HepG2 (cell line): ENCODE measurements at regions not wholly inside any gene's neighbourhood (a gene's known extent, or its start where the extent isn't known, plus 50 kb on each side); places are given as distances from the start of the nearest gene placed in this dataset.

Experiments
- ATAC-seq: fragments of 200-7000 bp; cut with Tn5 transposase; 3 replicates; pipeline ENCODE4 v1.9.1; 2020; ENCODE audit warnings: mild to moderate bottlenecking, moderate library complexity
- BruUV-seq: library from RNA; stranded (reverse); fragments of 400-500 nt; replicated peaks from 2 replicates; lab custom pipeline; 2021; lab: Mats Ljungman, UMichigan
- CTCF ChIA-PET: fragments of 300-600 bp; formaldehyde crosslinking; extraction: SDS; loops from one replicate; lab custom pipeline; 2021; ENCODE audit warnings: low total read pairs, inconsistent platforms, low intra/inter-chr PET ratio; lab: Yijun Ruan, JAX
- POLR2A ChIA-PET: fragments of 350-600 bp; sonication (Branson Sonifier 250); formaldehyde crosslinking; loops from one replicate; lab custom pipeline; 2020; ENCODE audit warnings: antibody characterized with exemption, inconsistent platforms; lab: Yijun Ruan, JAX
- DNase-seq: peaks from one replicate; pipeline ENCODE4 v3.0.0-alpha.2; 2015; ENCODE audit warnings: low spot score
- FAIRE-seq: peaks from 3 replicates; lab custom pipeline; 2011; peaks lifted over from hg19 to GRCh38; lab: Jason Lieb, UNC
- H2AFZ ChIP-seq: one replicate; pipeline ENCODE4 v1.6.1; 2011; ENCODE audit warnings: low read length, inconsistent platforms
- H3K27ac ChIP-seq: fragments of 300-600 bp; 3 replicates; pipeline ENCODE4 v1.8.0; 2011; ENCODE audit warnings: mixed run types, mild to moderate bottlenecking, mixed read lengths, low read length, inconsistent platforms; ENCODE audit not compliant: insufficient read depth; ENCODE audit errors: extremely low read length
- H3K27me3 ChIP-seq, 2 experiments: fragments of 200-600 bp in 1 of 2; 2 replicates in 1 of 2; 3 replicates in 1 of 2; pipeline versions ENCODE4 v1.6.0 to v1.8.0; 2011; ENCODE audit warnings: low read length in 2 of 2, mild to moderate bottlenecking in 2 of 2, moderate library complexity in 2 of 2, inconsistent platforms in 1 of 2; ENCODE audit not compliant: insufficient read depth in 2 of 2, control insufficient read depth in 1 of 2
- H3K36me3 ChIP-seq, 2 experiments: fragments of 200-600 bp in 1 of 2; replicated peaks in 1 of 2; 2 replicates in 1 of 2; 3 replicates in 1 of 2; pipeline versions ENCODE4 v1.5.1 to v1.8.0; 2011; ENCODE audit warnings: low read length in 2 of 2, inconsistent platforms in 1 of 2; ENCODE audit not compliant: insufficient read depth in 2 of 2, control insufficient read depth in 1 of 2
- H3K4me1 ChIP-seq: 2 replicates; pipeline ENCODE4 v1.5.1; 2012; ENCODE audit warnings: low read length, inconsistent platforms; ENCODE audit not compliant: insufficient read depth
- H3K4me2 ChIP-seq: 2 replicates; pipeline ENCODE4 v1.6.0; 2011; ENCODE audit warnings: low read depth, low read length, inconsistent platforms
- H3K4me3 ChIP-seq, 3 experiments: fragments of 200-600 bp in 1 of 3; sonication (generic), shearing (Covaris generic) in 1 of 3; replicated peaks in 1 of 3; 2 replicates each; pipeline ENCODE4 v1.5.1; 2011 to 2016; ENCODE audit warnings: low read length in 3 of 3, inconsistent platforms in 2 of 3, low read depth in 2 of 3, mild to moderate bottlenecking in 2 of 3, control low read depth in 1 of 3, mixed read lengths in 1 of 3; ENCODE audit not compliant: insufficient read depth in 1 of 3
- H3K79me2 ChIP-seq: one replicate; pipeline ENCODE4 v1.6.1; 2011; ENCODE audit warnings: low read length, inconsistent platforms; ENCODE audit not compliant: insufficient read depth
- H3K9ac ChIP-seq: 2 replicates; pipeline ENCODE4 v1.6.0; 2011; ENCODE audit warnings: mild to moderate bottlenecking, low read depth, low read length, inconsistent platforms; ENCODE audit not compliant: insufficient read depth
- H3K9me3 ChIP-seq: 2 replicates; pipeline ENCODE4 v1.5.1; 2012; ENCODE audit warnings: mild to moderate bottlenecking, low read length
- H4K20me1 ChIP-seq: 2 replicates; pipeline ENCODE4 v1.6.0; 2011; ENCODE audit warnings: inconsistent platforms, mild to moderate bottlenecking, low read length, moderate library complexity; ENCODE audit not compliant: insufficient read depth
- ARID5B ChIP-seq: IDR thresholded peaks from 2 replicates; pipeline ENCODE4 v1.4.0; 2020; ENCODE audit warnings: mild to moderate bottlenecking, missing genetic modification reagents
- ATAD3A ChIP-seq: sonication (generic); formaldehyde crosslinking; IDR thresholded peaks from 2 replicates; pipeline ENCODE4 v1.4.0; 2020; ENCODE audit warnings: missing genetic modification reagents
- EHMT2 ChIP-seq: fragments of 200-600 bp; sonication (generic); IDR thresholded peaks from 2 replicates; pipeline ENCODE4 v1.7.0; 2017; ENCODE audit warnings: antibody characterized with exemption, low read depth, low read length, borderline replicate concordance
- EZH2 ChIP-seq: conservative IDR thresholded peaks from 2 replicates; pipeline ENCODE4 v1.6.1; 2012; ENCODE audit warnings: mild to moderate bottlenecking, low read depth, low read length, moderate library complexity
- GABPB1 ChIP-seq: IDR thresholded peaks from 2 replicates; pipeline ENCODE4 v1.6.1; 2016; ENCODE audit warnings: mild to moderate bottlenecking, missing genetic modification reagents, moderate library complexity, missing compliant biosample characterization
- KDM3A ChIP-seq: IDR thresholded peaks from 2 replicates; pipeline ENCODE4 v1.6.1; 2018; ENCODE audit warnings: low read depth, missing compliant biosample characterization
- NFKB2 ChIP-seq: sonication (generic); formaldehyde crosslinking; IDR thresholded peaks from 2 replicates; pipeline ENCODE4 v1.4.0; 2020; ENCODE audit warnings: missing genetic modification reagents, borderline replicate concordance
- RFXAP ChIP-seq: sonication (generic); formaldehyde crosslinking; IDR thresholded peaks from 2 replicates; pipeline ENCODE4 v1.4.0; 2020; ENCODE audit warnings: missing genetic modification reagents, borderline replicate concordance
- SALL2 ChIP-seq: sonication (generic); formaldehyde crosslinking; IDR thresholded peaks from 2 replicates; pipeline ENCODE4 v1.8.1; 2023; ENCODE audit warnings: mild to moderate bottlenecking, missing genetic modification reagents, inconsistent platforms
- SIX4 ChIP-seq: sonication (generic); formaldehyde crosslinking; IDR thresholded peaks from 2 replicates; pipeline ENCODE4 v1.4.0; 2020; ENCODE audit warnings: missing genetic modification reagents
- SOX5 ChIP-seq: IDR thresholded peaks from 2 replicates; pipeline ENCODE4 v1.6.1; 2016; ENCODE audit warnings: borderline replicate concordance
- STAG1 ChIP-seq: sonication (generic); formaldehyde crosslinking; IDR thresholded peaks from 2 replicates; pipeline ENCODE4 v1.4.0; 2020; ENCODE audit warnings: missing genetic modification reagents
- TGIF2 ChIP-seq: IDR thresholded peaks from 2 replicates; pipeline ENCODE4 v1.6.1; 2016; ENCODE audit warnings: control low read depth, missing compliant biosample characterization
- ZBTB46 ChIP-seq: sonication (generic); formaldehyde crosslinking; IDR thresholded peaks from 2 replicates; pipeline ENCODE4 v1.4.0; 2020; ENCODE audit warnings: mild to moderate bottlenecking, missing genetic modification reagents, borderline replicate concordance
- ZKSCAN1 ChIP-seq: fragments of 150-350 bp; IDR thresholded peaks from 2 replicates; pipeline ENCODE4 v1.6.1; 2014; ENCODE audit warnings: low read length
- ZNF446 ChIP-seq: sonication (generic); formaldehyde crosslinking; IDR thresholded peaks from 2 replicates; pipeline ENCODE4 v1.5.0; 2020; ENCODE audit warnings: mild to moderate bottlenecking, missing genetic modification reagents
- ZNF567 ChIP-seq: sonication (generic); formaldehyde crosslinking; IDR thresholded peaks from 2 replicates; pipeline ENCODE4 v1.8.1; 2023; ENCODE audit warnings: mild to moderate bottlenecking, missing genetic modification reagents, borderline replicate concordance
- ZNF639 ChIP-seq: conservative IDR thresholded peaks from 2 replicates; pipeline ENCODE4 v1.6.1; 2018; ENCODE audit warnings: missing genetic modification reagents
- ZSCAN30 ChIP-seq: sonication (generic); formaldehyde crosslinking; IDR thresholded peaks from 2 replicates; pipeline ENCODE4 v1.5.0; 2020; ENCODE audit warnings: mild to moderate bottlenecking, missing genetic modification reagents
- WGBS: methylation state at CpG from one replicate; pipeline ENCODE4 v1.1.6; 2017; ENCODE audit warnings: low lambda C conversion rate; 5-methylcytosine and 5-hydroxymethylcytosine counted together
- in situ Hi-C: cut with HindIII; loops from 2 replicates; pipeline ENCODE4 v1.10.0; 2017; ENCODE audit warnings: low pct_unique_long_range_greater_than_20kb; ENCODE audit not compliant: extremely low pct_ligation_motif_present
- intact Hi-C: fragments of 100-400 bp; cut with micrococcal nuclease; formaldehyde crosslinking; loops from one replicate; pipeline ENCODE4 v1.10.0; 2022; ENCODE audit not compliant: unreplicated experiment

GRCh38 chr17:36743130-36743529, 141.7 kb downstream of the MRM1 start (continued):
- TF ChIP-seq ZBTB46 (no peak), ZNF639 (CRISPR knock-in tag) (no peak), ARID5B (CRISPR knock-in tag) (no peak)

- FAIRE-seq (no peak), ATAC-seq (no peak), DNase-seq (no peak)
- in situ Hi-C loops = no loop called here
- Histone ChIP-seq H3K27ac (no peak overlapping the region), H4K20me1 (no peaks in the 10 kb centered on the region), H3K27me3 (peaks cover 8 to 77% of the 10 kb centered on the region in 2 experiments), H3K4me2 (no peak overlapping the region), H3K9me3 (no peaks in the 10 kb centered on the region), H3K9ac (no peak overlapping the region), H2AFZ (no peak overlapping the region), H3K4me3 (no peak overlapping the region), H3K36me3 (no peaks in the 10 kb centered on the region), H3K4me1 (no peaks in the 10 kb centered on the region), H3K79me2 (no peaks in the 10 kb centered on the region)
- 20% methylated on average over 13 of the region's 18 CpGs for WGBS
- TF ChIP-seq NFKB2 = no peak
- TF ChIP-seq EHMT2 = no peak
- no peak for TF ChIP-seq ZKSCAN1
- TF ChIP-seq ATAD3A = no peak
- TF ChIP-seq KDM3A (CRISPR knock-in tag) = no peak
- no peak for TF ChIP-seq EZH2
- no peak for TF ChIP-seq GABPB1 (CRISPR knock-in tag)
- TF ChIP-seq RFXAP (CRISPR knock-in tag) = no peak
- no peak for TF ChIP-seq SOX5 (CRISPR knock-in tag)
- no peak for TF ChIP-seq TGIF2 (CRISPR knock-in tag)
- TF ChIP-seq STAG1 (CRISPR knock-in tag) = no peak
- TF ChIP-seq SALL2 (CRISPR knock-in tag) = no peak
- TF ChIP-seq ZNF567 (CRISPR knock-in tag) = no peak
- TF ChIP-seq ZSCAN30 = no peak
- TF ChIP-seq SIX4 = no peak
- no peak for TF ChIP-seq ZNF446 (CRISPR knock-in tag)
- no TSS peak for BruUV-seq
- ChIA-PET CTCF (no interaction called here), POLR2A (no interaction called here)
- intact Hi-C loops = no loop called here
Measured at GRCh38 chr17:36746381-36747053, 145.1 kb downstream of the MRM1 start.
